KMS-11 (cell line): ENCODE measurements at regions not wholly inside any gene's neighbourhood (a gene's known extent, or its start where the extent isn't known, plus 50 kb on each side); places are given as distances from the start of the nearest gene placed in this dataset.

Experiments
- H2AFZ ChIP-seq: fragments of 200-600 bp; sonication (generic); 2 replicates; pipeline ENCODE4 v1.6.1; 2016; ENCODE audit warnings: antibody characterized with exemption, mixed run types, low read depth
- H3K27ac ChIP-seq: fragments of 200-600 bp; sonication (generic); 2 replicates; pipeline ENCODE4 v1.6.1; 2016; ENCODE audit warnings: mild to moderate bottlenecking, mixed run types
- H3K27me3 ChIP-seq: fragments of 200-600 bp; sonication (generic); 2 replicates; pipeline ENCODE4 v1.6.1; 2017; ENCODE audit warnings: mild to moderate bottlenecking, low read depth, mixed run types, moderate library complexity; ENCODE audit not compliant: insufficient read depth
- H3K36me3 ChIP-seq: fragments of 200-600 bp; sonication (generic); 2 replicates; pipeline ENCODE4 v1.6.1; 2017; ENCODE audit warnings: mild to moderate bottlenecking, mixed run types; ENCODE audit not compliant: insufficient read depth
- H3K4me1 ChIP-seq: fragments of 200-600 bp; sonication (generic); 2 replicates; pipeline ENCODE4 v1.6.1; 2016; ENCODE audit warnings: mild to moderate bottlenecking, low read depth, mixed run types; ENCODE audit not compliant: poor library complexity, severe bottlenecking
- H3K4me2 ChIP-seq: fragments of 200-600 bp; sonication (generic); 2 replicates; pipeline ENCODE4 v1.7.0; 2016; ENCODE audit warnings: mild to moderate bottlenecking, mixed run types
- H3K4me3 ChIP-seq: fragments of 200-600 bp; sonication (generic); IDR thresholded peaks from 2 replicates; pipeline ENCODE4 v1.6.1; 2017; ENCODE audit warnings: low read depth, low read length, mixed read lengths; ENCODE audit not compliant: insufficient read depth
- H3K79me2 ChIP-seq: fragments of 200-600 bp; sonication (generic); 2 replicates; pipeline ENCODE4 v1.6.1; 2016; ENCODE audit warnings: low read depth, mixed run types; ENCODE audit not compliant: insufficient read depth
- H3K9ac ChIP-seq: fragments of 200-600 bp; sonication (generic); 2 replicates; pipeline ENCODE4 v1.6.1; 2016; ENCODE audit warnings: mild to moderate bottlenecking, mixed run types
- H4K20me1 ChIP-seq: fragments of 200-600 bp; sonication (generic); 2 replicates; pipeline ENCODE4 v1.6.1; 2016; ENCODE audit warnings: mild to moderate bottlenecking, mixed run types; ENCODE audit not compliant: insufficient read depth
- TF ChIP-seq, protein P1 (sequence below): fragments of 200-600 bp; sonication (generic); conservative IDR thresholded peaks from 2 replicates; pipeline ENCODE4 v1.6.1; 2017; ENCODE audit warnings: low read depth, mild to moderate bottlenecking, antibody characterized with exemption, low read length, moderate library complexity, mixed read lengths

DNA sequence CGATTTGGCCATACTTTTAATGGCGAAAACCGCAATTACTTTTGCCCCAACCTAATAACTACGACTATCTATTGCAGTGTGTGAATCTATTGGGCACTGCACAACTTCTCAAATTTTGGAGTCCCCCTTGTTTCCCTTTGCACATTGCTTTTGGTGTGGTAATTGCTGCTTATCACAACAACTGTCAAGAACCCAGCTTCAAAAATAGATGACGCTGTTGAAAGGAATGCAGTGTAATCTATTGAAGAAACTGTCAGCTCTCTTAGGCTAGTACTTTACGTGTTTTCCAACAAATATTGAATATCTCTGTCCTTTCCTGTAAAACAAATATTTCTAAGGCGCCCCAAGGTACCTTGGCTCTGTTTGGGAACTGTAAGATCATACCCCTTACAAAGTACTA, 222.8 kb upstream of the UBE2E2 start:
- Histone ChIP-seq H3K4me2 (no peak overlapping the region), H3K27me3 (no peaks in the 10 kb centered on the region), H2AFZ (no peak overlapping the region), H3K79me2 (no peaks in the 10 kb centered on the region), H3K9ac (no peak overlapping the region), H4K20me1 (no peaks in the 10 kb centered on the region), H3K36me3 (no peaks in the 10 kb centered on the region), H3K27ac (no peak overlapping the region), H3K4me1 (no peaks in the 10 kb centered on the region), H3K4me3 (no peak overlapping the region)
- TF ChIP-seq, protein P1, sequence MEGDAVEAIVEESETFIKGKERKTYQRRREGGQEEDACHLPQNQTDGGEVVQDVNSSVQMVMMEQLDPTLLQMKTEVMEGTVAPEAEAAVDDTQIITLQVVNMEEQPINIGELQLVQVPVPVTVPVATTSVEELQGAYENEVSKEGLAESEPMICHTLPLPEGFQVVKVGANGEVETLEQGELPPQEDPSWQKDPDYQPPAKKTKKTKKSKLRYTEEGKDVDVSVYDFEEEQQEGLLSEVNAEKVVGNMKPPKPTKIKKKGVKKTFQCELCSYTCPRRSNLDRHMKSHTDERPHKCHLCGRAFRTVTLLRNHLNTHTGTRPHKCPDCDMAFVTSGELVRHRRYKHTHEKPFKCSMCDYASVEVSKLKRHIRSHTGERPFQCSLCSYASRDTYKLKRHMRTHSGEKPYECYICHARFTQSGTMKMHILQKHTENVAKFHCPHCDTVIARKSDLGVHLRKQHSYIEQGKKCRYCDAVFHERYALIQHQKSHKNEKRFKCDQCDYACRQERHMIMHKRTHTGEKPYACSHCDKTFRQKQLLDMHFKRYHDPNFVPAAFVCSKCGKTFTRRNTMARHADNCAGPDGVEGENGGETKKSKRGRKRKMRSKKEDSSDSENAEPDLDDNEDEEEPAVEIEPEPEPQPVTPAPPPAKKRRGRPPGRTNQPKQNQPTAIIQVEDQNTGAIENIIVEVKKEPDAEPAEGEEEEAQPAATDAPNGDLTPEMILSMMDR, result no peak

- TF ChIP-seq, protein P1, result no peak
These were observed 222.0 kb upstream of the UBE2E2 start for GRCh38 chr3:22981166-22981565.

GRCh38 chr3:22981861-22982260, 221.3 kb upstream of the UBE2E2 start:
- no peak overlapping the region for H2AFZ ChIP-seq
- H3K27ac ChIP-seq, result no peak overlapping the region
- H3K79me2 ChIP-seq, result no peaks in the 10 kb centered on the region
- no peaks in the 10 kb centered on the region for H4K20me1 ChIP-seq
- no peak overlapping the region for H3K9ac ChIP-seq
- no peak overlapping the region for H3K4me3 ChIP-seq
- TF ChIP-seq, protein P1, result no peak
- H3K4me2 ChIP-seq, result no peak overlapping the region
- no peaks in the 10 kb centered on the region for H3K36me3 ChIP-seq
- H3K27me3 ChIP-seq, result no peaks in the 10 kb centered on the region
- H3K4me1 ChIP-seq, result no peaks in the 10 kb centered on the region

More at GRCh38 chr3:22981166-22981565, 222.0 kb upstream of the UBE2E2 start:
- no peaks in the 10 kb centered on the region for H3K79me2 ChIP-seq
- no peak overlapping the region for H3K27ac ChIP-seq
- no peaks in the 10 kb centered on the region for H4K20me1 ChIP-seq
- H3K9ac ChIP-seq, result no peak overlapping the region
- no peak overlapping the region for H3K4me3 ChIP-seq
- no peaks in the 10 kb centered on the region for H3K27me3 ChIP-seq
- H2AFZ ChIP-seq, result no peak overlapping the region
- no peak overlapping the region for H3K4me2 ChIP-seq
- H3K36me3 ChIP-seq, result no peaks in the 10 kb centered on the region
- H3K4me1 ChIP-seq, result no peaks in the 10 kb centered on the region

DNA sequence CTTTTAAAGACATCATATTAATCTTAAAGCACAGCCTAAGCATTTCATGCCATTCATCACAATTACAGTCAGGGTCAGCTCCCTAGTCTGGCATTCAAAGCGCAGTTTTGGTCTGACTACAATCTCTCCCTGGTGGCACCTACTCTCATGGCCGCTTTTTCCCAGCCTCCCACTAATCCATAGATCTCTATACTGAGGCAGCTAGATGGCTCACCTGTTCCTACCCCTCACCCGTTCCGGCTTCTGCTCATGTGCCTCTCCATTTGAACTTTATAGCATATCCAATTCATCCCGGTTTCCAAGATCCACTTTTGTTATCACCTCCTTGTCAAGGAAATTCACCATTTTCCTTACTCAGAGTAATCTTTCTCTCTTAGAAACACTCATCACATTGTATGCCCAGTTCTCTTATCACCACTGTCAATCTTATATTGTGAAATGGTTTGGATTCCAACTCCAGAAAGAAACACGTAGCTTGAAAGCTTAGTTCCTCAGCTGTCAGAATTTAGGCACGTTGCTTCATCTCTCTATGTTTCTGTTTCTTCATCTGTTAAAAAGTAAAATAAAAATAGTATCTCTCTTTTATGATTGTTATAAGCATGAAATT, 220.0 kb upstream of the UBE2E2 start:
- Histone ChIP-seq H3K9ac (no peak overlapping the region), H3K79me2 (no peaks in the 10 kb centered on the region), H4K20me1 (no peaks in the 10 kb centered on the region), H3K36me3 (no peaks in the 10 kb centered on the region), H3K27ac (no peak overlapping the region), H3K4me1 (no peaks in the 10 kb centered on the region), H3K4me2 (no peak overlapping the region), H3K4me3 (no peak overlapping the region), H3K27me3 (no peaks in the 10 kb centered on the region), H2AFZ (no peak overlapping the region)
- TF ChIP-seq, protein P1, result no peak
